ENCODE measurements at regions not wholly inside any gene's neighbourhood (a gene's known extent, or its start where the extent isn't known, plus 50 kb on each side); places are given as distances from the start of the nearest gene placed in this dataset.

DNA sequence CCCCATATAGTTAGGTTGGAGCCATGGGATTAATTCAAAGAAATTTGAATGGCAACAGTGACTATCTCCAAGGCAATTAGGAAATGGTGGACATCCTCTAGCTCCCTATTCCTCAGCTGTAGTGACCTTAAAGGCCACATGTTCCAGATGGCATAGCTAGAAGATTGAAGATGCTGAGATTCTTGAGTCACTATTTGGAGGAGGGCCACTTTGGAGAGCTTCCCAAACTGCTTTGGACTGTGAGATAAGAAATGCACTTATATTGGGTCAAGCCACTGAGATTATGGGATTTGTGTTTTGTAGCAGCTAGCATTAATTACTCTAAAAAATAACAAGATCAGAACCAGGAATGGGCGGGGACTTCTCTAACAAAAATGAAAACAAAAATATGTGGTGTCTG lies 636.2 kb upstream of the CCNG1 start:
- Histone ChIP-seq H3K79me2 (ENCODE audit: control insufficient read depth, insufficient read depth, low read length) (no peaks in the 10 kb centered on the region), H3K4me3 (replicated peaks in 1 of 4; ENCODE audit: control extremely low read depth in 1 of 4, insufficient read depth in 1 of 4, low read depth in 3 of 4, low read length in 4 of 4) (no peak overlapping the region), H3K4me1 (ENCODE audit: control insufficient read depth, extremely low read depth, insufficient read depth, low read length) (no peaks in the 10 kb centered on the region), H3K9ac (ENCODE audit: insufficient read depth, low read length) (no peak overlapping the region), H2AFZ (ENCODE audit: low read length) (no peak overlapping the region), H3K4me2 (ENCODE audit: extremely low read depth, insufficient read depth, low read length) (no peak overlapping the region), H4K20me1 (ENCODE audit: control insufficient read depth, extremely low read depth, insufficient read depth, low read length) (no peaks in the 10 kb centered on the region), H3K36me3 (ENCODE audit: control insufficient read depth, insufficient read depth, low read length) (no peaks in the 10 kb centered on the region), H3K27me3 (ENCODE audit: control insufficient read depth, insufficient read depth, low read length) (no peaks in the 10 kb centered on the region), H3K27ac (ENCODE audit: insufficient read depth, low read length) (no peak overlapping the region), H3K9me3 (ENCODE audit: control insufficient read depth, insufficient read depth, low read depth, low read length) (no peaks in the 10 kb centered on the region)
- DNase-seq (ENCODE audit: low read depth in 2 of 2) = no peak
- TF ChIP-seq CTCF (conservative IDR thresholded peaks at IDR 0.05 in 1 of 2, IDR thresholded peaks at IDR 0.05 in 1 of 2; ENCODE audit: low read depth in 1 of 2, low read length in 2 of 2) = no peak

- no peaks in the 10 kb centered on the region for H3K36me3 ChIP-seq (ENCODE audit: control insufficient read depth, insufficient read depth, low read length)
- H3K4me3 ChIP-seq (replicated peaks in 1 of 4; ENCODE audit: control extremely low read depth in 1 of 4, insufficient read depth in 1 of 4, low read depth in 3 of 4, low read length in 4 of 4) = no peak overlapping the region
- H3K9me3 ChIP-seq (ENCODE audit: control insufficient read depth, insufficient read depth, low read depth, low read length) = no peaks in the 10 kb centered on the region
- H3K9ac ChIP-seq (ENCODE audit: insufficient read depth, low read length) = no peak overlapping the region
- TF ChIP-seq CTCF (conservative IDR thresholded peaks at IDR 0.05 in 1 of 2, IDR thresholded peaks at IDR 0.05 in 1 of 2; ENCODE audit: low read depth in 1 of 2, low read length in 2 of 2) (no peak), EZH2 (IDR thresholded peaks at IDR 0.05; ENCODE audit: low read length, missing control alignments) (no peak)
- no peaks in the 10 kb centered on the region for H4K20me1 ChIP-seq (ENCODE audit: control insufficient read depth, extremely low read depth, insufficient read depth, low read length)
- no peaks in the 10 kb centered on the region for H3K79me2 ChIP-seq (ENCODE audit: control insufficient read depth, insufficient read depth, low read length)
- DNase-seq (ENCODE audit: low read depth in 2 of 2) = no peak
- H3K27ac ChIP-seq (ENCODE audit: insufficient read depth, low read length) = no peak overlapping the region
- H3K4me2 ChIP-seq (ENCODE audit: extremely low read depth, insufficient read depth, low read length) = no peak overlapping the region
- no peaks in the 10 kb centered on the region for H3K4me1 ChIP-seq (ENCODE audit: control insufficient read depth, extremely low read depth, insufficient read depth, low read length)
- no peaks in the 10 kb centered on the region for H3K27me3 ChIP-seq (ENCODE audit: control insufficient read depth, insufficient read depth, low read length)
- H2AFZ ChIP-seq (ENCODE audit: low read length) = no peak overlapping the region
Observed at GRCh38 chr5:162806195-162806594, 631.2 kb upstream of the CCNG1 start.

- Histone ChIP-seq H3K9ac (ENCODE audit: insufficient read depth, low read length) (no peak overlapping the region), H3K27me3 (ENCODE audit: control insufficient read depth, insufficient read depth, low read length) (no peaks in the 10 kb centered on the region), H3K4me3 (replicated peaks in 1 of 4; ENCODE audit: control extremely low read depth in 1 of 4, insufficient read depth in 1 of 4, low read depth in 3 of 4, low read length in 4 of 4) (no peak overlapping the region), H3K27ac (ENCODE audit: insufficient read depth, low read length) (no peak overlapping the region), H2AFZ (ENCODE audit: low read length) (no peak overlapping the region), H3K36me3 (ENCODE audit: control insufficient read depth, insufficient read depth, low read length) (no peaks in the 10 kb centered on the region), H4K20me1 (ENCODE audit: control insufficient read depth, extremely low read depth, insufficient read depth, low read length) (no peaks in the 10 kb centered on the region), H3K4me1 (ENCODE audit: control insufficient read depth, extremely low read depth, insufficient read depth, low read length) (no peaks in the 10 kb centered on the region), H3K79me2 (ENCODE audit: control insufficient read depth, insufficient read depth, low read length) (no peaks in the 10 kb centered on the region), H3K4me2 (ENCODE audit: extremely low read depth, insufficient read depth, low read length) (no peak overlapping the region), H3K9me3 (ENCODE audit: control insufficient read depth, insufficient read depth, low read depth, low read length) (no peaks in the 10 kb centered on the region)
- no peak for TF ChIP-seq EZH2 (IDR thresholded peaks at IDR 0.05; ENCODE audit: low read length, missing control alignments)
- DNase-seq (ENCODE audit: low read depth in 2 of 2) = no peak
Observed at GRCh38 chr5:162811071-162811470, 626.3 kb upstream of the CCNG1 start.

- Histone ChIP-seq H3K27me3 (ENCODE audit: control insufficient read depth, insufficient read depth, low read length) (no peaks in the 10 kb centered on the region), H2AFZ (ENCODE audit: low read length) (no peak overlapping the region), H3K4me2 (ENCODE audit: extremely low read depth, insufficient read depth, low read length) (no peak overlapping the region), H3K9me3 (ENCODE audit: control insufficient read depth, insufficient read depth, low read depth, low read length) (no peaks in the 10 kb centered on the region), H3K36me3 (ENCODE audit: control insufficient read depth, insufficient read depth, low read length) (no peaks in the 10 kb centered on the region), H3K4me3 (replicated peaks in 1 of 4; ENCODE audit: control extremely low read depth in 1 of 4, insufficient read depth in 1 of 4, low read depth in 3 of 4, low read length in 4 of 4) (no peak overlapping the region), H3K4me1 (ENCODE audit: control insufficient read depth, extremely low read depth, insufficient read depth, low read length) (no peaks in the 10 kb centered on the region), H3K27ac (ENCODE audit: insufficient read depth, low read length) (no peak overlapping the region), H3K79me2 (ENCODE audit: control insufficient read depth, insufficient read depth, low read length) (no peaks in the 10 kb centered on the region), H3K9ac (ENCODE audit: insufficient read depth, low read length) (no peak overlapping the region), H4K20me1 (ENCODE audit: control insufficient read depth, extremely low read depth, insufficient read depth, low read length) (no peaks in the 10 kb centered on the region)
- TF ChIP-seq EZH2 (IDR thresholded peaks at IDR 0.05; ENCODE audit: low read length, missing control alignments) (no peak), CTCF (conservative IDR thresholded peaks at IDR 0.05 in 1 of 2, IDR thresholded peaks at IDR 0.05 in 1 of 2; ENCODE audit: low read depth in 1 of 2, low read length in 2 of 2) (no peak)
- DNase-seq (ENCODE audit: low read depth in 2 of 2) = no peak
Observed at GRCh38 chr5:162816816-162817215, 620.6 kb upstream of the CCNG1 start.
